Stimulated activated CD8-positive, alpha-beta memory T cell treated with anti-CD3 and anti-CD28 coated beads, Interleukin-12 subunit alpha, Interleukin-12 subunit beta, amount 100 ng/mL, for 1 hour (primary cell): ENCODE measurements at regions not wholly inside any gene's neighbourhood (a gene's known extent, or its start where the extent isn't known, plus 50 kb on each side); places are given as distances from the start of the nearest gene placed in this dataset.

Experiments used
- DNase-seq: peaks from one replicate; pipeline ENCODE4 v3.0.0-alpha.2; 2020; ENCODE audit warnings: low read depth

DNA sequence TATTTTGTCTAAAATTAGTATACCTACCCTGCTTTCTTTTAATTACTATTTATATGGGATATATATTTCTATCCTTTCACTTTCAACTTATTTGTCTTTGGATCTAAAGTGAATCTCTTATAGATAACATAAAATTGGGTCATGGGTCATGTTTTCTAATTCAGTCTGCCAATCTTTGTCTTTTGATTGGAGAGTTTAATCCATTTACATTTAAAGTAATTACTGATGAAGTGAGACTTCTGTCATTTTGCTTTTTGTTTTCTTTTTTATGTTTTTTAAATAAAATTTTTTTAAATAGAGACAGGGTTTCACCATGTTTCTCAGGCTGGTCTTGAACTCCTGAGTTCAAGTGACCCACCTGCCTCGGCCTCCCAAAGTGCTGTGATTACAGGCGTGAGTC lies 50.5 kb upstream of the PRDM1 start:
- DNase-seq: no peak

DNA sequence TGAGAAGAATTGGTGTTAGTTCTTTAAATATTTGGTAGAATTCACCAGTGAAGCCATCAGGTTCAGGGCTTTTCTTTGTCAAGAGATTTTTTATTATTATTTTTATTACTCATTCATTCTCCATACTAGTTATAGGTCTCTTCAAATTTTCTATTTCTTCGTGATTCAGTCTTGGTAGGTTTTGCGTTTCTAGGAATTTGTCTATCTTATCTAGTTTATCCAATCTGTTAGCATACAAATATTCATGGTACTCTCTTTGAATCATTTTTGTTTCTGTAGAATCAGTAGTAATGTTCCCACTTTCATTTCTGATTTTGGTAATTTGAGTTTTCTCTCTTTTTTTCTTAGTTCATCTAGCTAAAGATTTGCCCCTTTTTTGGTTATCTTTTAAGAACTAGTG lies 52.3 kb upstream of the PRDM1 start:
- DNase-seq: no peak

DNA sequence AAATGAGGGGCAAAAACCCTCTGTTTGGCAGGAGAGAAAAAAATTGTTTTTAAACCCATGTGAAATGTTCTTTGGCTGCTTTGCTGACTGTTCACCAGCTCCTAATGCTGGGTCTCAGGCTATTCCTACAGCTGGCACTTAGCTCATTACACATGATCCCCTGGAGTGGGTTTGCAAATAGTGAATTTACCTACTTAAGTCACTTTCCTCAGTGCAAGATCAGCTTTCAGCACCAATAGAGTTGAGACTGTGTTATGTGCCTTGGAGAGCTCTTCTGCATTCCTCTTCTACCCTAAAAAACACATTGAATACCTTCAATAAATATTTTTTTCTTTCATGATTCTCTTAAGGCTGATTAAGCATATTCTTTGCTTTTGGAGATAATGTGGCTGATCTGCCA lies 58.4 kb upstream of the PRDM1 start:
- no peak for DNase-seq

DNA sequence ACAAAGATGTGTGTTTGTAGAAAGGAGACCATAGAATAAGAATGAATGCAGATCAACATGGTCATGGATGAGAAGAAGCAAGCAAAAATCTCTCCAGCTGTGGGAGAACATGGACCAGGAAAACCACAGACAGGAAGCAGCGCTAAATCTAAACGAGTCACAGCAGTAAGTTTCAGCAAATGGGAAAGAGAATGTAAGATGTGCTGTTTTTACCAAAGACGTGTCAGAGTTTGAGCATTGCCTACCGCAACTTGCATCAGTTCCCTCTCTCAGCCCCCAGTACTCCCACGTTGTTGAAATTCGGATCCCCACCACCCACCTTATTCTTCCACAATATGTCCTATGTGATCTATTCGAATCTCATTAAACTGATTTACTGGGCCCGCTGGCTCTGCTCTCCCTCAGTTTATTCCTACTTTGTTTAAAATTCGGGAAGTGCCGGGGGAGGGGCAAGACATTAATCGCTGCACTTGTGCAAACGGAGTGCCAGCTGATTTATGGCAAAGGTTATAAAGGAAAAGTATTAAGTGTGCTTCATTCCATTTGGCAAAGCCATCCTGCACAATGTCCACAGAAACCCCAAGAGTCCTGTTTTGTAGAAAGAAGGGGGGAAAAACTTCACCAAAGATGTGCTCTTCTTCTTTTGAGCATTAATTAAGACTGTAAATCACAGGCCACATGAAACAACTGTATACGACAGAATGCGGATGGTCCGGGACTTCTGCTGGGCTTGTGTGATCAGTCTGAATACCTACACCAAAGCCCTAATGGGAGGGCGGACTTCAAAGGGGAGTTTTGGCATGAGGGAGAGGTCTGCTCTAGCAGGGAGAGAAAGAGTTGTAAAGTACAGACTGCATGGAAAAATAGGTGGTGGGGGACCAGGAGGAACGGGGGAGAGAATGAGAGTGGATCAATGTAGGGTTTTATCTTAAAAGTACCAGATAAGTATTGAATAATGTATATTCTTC lies 59.1 kb upstream of the PRDM1 start:
- DNase-seq: no peak

DNA sequence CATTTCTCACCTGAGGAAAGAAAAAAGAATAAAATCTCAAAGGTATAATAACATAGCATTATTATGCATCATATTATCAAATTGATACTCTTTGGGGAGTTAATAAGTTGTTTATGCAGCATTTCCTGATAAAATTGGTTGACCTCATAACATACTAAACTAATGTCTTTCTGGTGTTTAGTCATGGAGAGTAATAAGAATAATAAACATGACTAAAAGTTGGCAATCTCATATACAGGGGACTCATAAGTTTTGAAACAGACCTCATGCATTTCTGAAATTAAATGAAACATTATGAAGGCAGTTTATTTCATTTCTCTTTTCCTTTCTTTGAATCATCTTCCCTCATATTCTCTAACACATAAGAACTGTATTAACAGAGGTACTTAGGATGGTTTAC lies 60.5 kb upstream of the PRDM1 start:
- no peak for DNase-seq

DNA sequence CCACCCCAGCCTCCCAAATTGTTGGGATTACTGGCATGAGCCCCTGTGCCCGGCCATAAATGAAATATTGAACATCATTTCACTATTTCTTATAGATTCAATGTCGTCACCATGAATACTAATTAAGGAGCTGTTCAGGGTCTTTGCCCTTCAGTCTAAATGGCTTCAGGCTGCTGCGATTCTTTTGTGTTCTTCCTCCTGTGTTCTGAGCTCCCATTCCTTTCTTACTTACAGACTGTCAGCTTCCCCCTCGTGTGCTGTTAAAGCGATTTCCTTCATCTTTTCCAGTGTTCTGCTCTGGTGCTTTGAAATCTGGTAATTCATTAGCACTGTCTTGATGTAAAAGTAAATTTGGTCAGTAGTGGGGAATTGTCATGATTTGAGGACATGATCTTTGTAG lies 63.3 kb upstream of the PRDM1 start:
- no peak for DNase-seq

DNA sequence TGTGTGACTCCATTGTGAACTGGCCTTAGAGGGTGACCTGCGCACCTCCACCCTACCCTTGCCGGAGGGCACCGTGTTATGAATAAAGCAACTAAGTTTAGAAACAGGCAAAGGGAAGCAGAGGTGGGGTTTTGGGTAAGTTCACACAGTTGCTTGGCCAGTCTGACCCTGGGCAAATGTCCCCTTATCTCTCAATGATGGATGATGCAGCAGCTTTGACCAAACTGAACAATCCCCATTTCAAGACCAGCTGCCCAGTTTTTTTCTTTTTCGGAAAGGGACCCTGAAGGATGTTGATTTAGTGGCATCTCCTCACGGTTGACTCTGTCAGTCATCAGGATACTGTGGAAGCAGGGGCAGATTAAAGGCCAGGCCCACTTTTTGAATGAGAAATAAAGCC lies 68.7 kb upstream of the PRDM1 start:
- DNase-seq: no peak

DNA sequence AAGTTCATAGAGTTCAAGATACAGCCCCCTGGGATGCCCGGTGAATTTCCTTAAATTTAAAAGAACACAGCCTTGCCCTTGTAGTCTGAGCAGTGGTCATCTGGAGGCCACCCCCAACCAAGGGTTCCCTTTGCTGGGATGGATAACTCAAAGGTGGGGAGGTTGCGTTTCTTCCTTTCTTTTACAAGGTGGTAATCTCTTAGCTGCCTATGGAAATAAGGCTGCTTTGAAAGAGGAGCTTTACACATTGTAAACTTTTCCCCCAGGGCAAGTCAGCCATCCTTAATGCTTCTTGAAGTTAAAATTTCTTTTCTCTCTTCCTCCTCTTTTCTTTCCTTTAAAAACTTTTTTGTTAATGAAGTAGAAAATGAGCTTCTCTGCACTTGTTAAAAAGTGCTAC lies 71.2 kb upstream of the PRDM1 start:
- DNase-seq: no peak

DNA sequence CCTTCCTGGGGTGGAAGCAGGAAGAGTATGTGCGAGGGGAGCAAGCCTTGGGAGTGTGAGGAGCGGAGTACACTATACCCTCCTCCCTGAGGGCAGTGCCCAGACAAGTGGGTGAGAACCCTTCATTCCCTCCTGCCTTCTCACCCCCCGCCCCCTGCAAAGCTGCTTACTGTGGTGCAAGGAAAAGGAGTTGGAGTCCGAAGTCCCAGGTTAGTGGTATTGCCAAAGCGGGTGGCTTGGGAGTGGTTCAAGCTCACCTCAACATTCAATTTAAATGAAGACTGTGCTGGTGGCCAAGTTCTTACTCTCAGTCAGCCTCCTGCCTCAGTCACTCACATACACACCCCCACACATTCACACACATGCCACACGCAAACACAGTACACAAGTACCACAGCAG lies 74.7 kb upstream of the PRDM1 start:
- no peak for DNase-seq

DNA sequence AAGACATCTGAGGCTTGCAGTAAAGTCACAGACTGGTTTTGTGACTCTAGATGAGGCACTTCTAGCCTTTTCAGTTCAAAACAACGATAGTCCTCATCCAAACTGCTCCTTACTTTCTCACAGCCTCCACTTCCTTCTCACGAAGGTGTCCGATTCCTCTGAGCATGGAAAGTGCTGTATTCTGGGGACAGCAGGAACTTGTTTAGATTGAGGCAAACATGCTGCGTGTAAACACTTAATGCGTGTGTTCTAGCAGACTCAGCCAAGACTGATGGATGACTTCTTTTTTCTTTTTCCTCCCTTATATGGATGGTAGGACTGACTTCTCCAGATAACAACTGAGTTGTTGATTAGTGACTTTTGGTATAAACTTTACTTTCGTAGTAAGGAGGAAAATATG lies 80.2 kb upstream of the PRDM1 start:
- DNase-seq: no peak

DNA sequence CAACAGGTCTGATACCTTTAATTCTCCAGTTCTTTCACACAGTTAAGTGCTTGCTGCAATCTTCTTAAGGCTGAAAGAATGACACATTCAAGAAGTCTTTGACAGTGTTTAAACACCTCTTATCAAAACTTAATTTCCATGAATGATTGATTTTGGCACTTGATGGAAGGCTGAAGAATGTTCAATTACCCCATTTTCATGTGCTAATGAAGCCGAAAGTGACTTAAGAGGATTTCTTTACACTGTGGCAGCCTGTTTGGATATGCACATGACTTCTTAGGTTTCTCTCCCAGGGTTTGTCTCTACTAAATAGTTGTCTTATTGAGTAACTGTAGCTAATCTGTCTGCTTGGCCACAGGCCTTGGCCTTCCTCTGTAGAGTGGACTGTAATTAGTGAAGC lies 81.1 kb upstream of the PRDM1 start:
- no peak for DNase-seq

DNA sequence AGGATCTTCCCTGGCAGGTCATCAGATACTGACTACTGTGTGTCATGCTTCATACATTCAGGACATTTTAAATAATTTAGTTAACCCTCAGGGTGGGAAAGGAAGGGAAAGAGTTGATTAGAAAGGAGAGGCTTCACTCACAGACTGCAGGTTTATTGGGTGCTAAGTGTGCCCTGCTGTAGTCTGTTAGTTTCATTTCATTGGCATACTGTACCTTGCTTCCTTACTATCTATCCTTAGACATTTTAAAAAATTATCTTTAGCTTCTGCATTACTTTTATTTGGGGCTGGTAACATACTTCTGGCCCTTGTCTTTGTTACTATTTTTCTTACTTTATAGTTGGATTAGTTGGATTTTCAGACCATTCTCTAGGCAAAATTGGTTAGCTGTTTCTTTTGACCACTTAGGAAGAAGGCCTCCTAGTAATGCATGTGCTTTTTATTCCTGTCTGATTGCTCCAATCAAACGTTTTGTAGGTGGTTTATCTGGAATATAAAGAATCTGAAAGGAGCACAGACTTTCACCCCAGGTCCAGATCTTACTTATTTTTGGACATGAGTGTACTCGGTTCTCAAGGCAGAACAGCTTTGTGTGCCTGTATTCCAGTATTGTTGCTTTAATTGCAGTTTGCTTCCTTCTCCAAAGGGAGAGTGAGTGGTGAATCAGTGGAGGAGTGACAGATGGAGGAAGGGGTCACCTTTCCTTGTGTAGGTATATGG lies 82.7 kb upstream of the PRDM1 start:
- no peak for DNase-seq

DNA sequence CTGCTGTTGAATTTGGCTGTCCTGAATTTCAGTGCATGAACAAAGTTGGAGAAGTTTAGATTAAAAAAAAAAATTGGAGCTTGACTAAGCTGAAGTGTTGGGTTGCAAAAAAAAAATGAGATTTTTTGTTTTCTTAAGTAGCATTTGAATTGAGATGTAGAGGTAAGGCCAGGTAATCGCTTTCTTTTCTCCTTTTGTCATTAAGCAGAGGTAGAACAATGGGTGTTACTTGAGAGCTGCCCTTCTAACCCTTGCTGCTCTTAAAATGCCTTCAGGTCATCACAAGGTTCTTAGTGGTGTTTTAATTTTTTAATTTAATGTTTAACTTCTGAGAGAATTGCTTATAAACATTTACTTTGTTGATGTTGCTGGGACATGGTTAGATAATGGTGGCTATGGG lies 84.1 kb upstream of the PRDM1 start:
- DNase-seq: no peak

DNA sequence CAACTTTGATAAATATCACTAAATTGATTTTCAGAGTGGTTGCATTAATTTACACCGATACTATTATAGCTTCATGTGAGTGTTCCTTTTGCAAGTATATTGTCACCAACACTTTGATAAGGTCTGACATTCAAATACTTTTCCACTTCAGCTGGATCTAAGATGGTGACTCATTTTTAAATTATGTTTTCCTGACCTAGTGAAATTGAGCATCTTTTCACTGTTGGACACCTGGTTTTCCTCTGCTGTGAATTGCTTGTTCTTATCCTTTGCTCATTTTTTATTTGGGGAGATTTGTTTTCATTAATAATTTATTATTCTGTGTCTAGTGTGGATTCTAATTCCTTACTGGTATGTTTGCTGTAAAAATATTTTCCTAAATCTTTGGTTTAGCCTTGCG lies 85.2 kb upstream of the PRDM1 start:
- DNase-seq: no peak

DNA sequence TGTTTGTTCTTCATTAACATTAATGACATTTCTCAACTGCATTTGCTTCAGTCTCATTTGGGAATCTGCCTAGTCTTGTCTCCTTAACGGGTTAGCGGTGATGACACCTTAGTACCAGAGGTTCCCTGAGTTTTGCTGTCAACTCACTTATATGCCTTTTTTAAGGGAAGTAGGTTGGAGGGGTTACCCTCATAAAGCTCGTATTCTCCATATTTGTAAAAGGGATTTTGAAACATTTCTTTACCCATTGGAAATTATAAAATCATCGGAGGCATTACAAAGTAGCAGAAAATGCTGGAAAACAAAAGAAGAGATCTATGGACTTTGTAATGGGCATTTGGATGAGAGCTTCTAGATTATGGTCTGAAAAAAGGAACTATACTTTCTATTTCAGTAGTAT lies 88.7 kb upstream of the PRDM1 start:
- no peak for DNase-seq

DNA sequence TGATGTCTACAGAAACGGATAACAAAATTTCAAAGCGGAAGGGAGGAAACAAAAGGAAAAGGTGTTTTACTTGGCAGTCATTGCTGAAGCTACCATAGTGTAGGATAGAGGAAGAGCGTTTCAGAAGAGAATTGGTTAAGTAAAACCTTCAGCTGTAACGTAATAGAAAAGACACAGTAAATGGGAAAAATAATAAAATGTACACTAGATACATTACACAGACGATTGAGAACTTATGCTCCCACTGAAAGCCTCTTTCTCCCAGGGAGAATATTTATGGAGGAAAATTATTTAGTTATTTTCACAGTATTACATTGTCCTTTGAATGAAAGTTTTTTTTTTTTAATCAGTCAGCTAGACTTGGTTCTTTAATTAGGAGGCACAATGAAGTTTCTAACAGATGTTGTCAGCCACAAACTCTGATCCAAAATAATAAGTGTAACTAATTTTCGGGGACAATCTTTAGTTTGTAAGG lies 90.7 kb upstream of the PRDM1 start:
- no peak for DNase-seq

DNA sequence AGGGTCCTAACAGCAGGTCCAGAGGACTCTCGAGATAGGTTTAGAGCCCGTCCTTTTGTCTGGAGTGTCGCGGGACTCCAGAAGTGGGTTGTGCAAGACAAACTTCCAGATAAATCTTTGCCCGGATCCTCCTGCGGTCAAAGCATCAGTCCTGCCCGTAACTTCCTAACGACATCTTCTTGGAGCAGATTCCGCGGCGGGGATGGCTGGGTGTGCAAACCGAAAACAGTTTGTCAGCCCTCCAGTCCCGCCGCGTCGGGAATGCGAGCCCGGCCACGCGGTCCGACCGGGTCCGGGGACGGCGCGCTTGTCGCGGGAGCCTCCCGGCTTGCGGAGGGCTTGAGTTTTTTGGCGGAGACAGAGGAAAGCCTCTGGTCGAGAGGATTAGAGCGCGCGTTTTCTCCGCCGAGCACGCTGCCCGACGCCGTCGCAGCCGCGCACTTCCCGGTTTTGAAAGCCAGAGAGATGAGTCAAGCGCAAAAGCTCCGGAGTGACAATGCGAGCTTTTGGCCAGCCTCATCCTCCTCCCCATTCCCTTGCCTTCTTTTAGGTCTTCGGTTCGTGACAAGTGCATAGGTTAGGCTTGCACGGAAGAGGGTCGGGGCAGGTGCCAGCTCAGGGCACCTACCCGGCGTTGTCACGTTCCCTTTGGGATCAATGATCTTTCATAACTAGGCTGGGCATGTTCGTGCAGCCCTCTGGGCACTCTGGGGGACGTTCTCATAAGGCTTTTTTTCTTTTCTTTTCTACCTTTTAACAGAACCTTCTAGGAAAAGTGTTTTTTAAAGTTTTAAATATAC lies 91.3 kb upstream of the PRDM1 start:
- DNase-seq: peak; percentile 13

DNA sequence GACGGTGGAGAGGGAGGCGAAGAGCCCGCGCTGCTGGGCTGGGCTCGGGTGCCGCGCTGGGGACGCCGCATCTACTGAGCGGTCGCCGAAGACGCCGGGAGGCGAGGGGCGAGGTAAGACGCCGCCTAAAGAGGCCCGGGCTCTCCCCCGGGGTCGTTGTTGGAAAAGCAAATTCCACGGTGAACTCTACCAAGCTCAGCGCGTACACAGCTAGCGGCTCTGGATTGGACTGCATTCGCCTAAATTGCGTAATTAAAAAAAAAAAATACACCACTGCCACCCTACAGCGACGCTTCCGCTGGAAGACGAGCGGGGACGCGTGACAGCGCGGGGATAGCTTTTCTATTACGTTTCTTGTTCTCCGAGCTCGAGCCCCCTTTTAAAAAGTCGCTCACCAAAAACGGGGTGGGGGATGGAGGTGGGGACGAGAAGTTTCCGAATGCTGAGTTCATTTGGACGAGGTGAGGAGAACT lies 92.0 kb upstream of the PRDM1 start:
- DNase-seq: peak; percentile 30

DNA sequence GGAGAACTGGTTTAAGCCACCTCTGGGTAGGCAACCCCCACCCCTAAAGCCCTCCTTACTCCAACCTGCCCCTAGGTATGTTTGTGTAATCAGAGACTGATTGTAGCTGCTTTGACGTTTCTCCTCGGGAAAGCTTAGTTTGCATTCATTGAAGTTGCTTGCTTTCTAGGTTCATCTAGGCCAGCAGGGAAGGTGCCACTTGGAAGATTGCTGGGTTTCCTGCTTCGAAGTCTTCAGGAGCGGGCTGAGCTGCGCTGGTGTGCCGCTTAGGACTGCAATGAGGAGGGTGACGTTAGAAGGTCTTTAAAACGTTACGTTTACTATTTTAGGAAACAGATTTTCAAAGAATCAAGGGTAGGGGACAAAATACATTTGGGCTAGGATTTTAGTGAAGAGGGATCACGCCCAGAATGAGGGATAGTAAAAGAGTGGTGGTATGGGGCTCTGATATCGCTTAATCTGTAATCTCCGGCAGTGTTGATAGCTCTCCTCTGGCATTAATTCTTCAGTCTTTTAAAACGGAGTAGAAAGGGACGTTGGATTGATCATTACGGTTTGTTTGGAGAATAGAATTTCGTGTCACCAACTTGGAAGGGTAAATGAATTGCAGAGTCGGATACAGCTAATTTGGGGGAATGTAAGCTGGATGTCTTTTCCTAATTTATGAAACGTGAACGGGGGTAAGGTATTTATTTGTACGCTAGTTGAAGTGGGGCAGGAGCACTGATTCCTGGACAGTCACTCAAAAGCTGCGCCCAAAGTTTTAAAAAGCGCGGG lies 92.6 kb upstream of the PRDM1 start:
- DNase-seq: no peak

DNA sequence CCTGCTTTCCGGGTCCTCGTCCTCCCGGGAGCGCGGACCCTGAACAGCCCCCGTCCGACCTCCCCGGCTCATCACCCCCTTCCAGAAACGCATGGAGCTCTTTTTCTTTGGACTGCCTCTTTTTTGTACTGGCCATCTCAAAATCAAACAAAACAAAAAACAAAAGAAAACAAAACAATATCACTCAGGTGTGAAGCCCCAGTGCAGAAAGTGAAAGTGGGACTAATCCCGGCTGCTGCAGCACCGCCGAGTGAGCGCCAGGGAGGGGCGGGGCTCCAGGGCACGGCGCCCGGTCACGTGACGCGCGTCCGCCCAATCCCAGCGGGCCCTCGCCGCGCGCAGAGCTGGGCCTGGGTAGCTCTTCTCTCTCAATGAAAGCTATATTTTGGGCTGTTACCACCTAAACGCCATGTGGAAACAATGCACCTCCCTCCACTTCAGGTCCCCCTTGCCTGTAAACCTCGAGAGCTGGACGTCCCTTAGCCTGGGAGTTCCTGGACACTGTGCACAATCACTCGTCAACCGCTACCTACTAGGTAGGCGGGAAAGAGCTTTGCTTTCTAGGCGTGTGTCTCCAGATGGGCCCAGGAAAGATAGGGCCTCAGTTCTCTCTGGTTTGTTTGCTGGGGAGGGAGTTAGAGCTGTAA lies 93.7 kb upstream of the PRDM1 start:
- DNase-seq: peak; percentile 74
